A673 (cell line): ENCODE measurements at regions not wholly inside any gene's neighbourhood (a gene's known extent, or its start where the extent isn't known, plus 50 kb on each side); places are given as distances from the start of the nearest gene placed in this dataset.

Experiments
- BruUV-seq: library from RNA; stranded (reverse); fragments of 400-500 nt; replicated peaks from 2 replicates; lab custom pipeline; 2021; lab: Mats Ljungman, UMichigan
- CTCF ChIA-PET: fragments of 300-600 bp; sonication (Branson Sonifier 250); formaldehyde crosslinking; loops from one replicate; lab custom pipeline; 2022; ENCODE audit warnings: antibody characterized with exemption; lab: Charles Lee
- POLR2A ChIA-PET: fragments of 300-600 bp; sonication (Branson Sonifier 250); formaldehyde crosslinking; loops from one replicate; lab custom pipeline; 2022; ENCODE audit warnings: antibody characterized with exemption; ENCODE audit not compliant: low non-redundant PET; lab: Charles Lee
- DNase-seq: peaks from one replicate; pipeline ENCODE4 v3.0.0-alpha.2; 2015; ENCODE audit warnings: low spot score
- H3K27ac ChIP-seq: fragments of 200-600 bp; sonication (generic); 2 replicates; pipeline ENCODE4 v1.5.1; 2016; ENCODE audit warnings: mixed run types, low read depth, mild to moderate bottlenecking, mixed read lengths, antibody characterized with exemption, low read length; ENCODE audit not compliant: poor library complexity, severe bottlenecking
- H3K27me3 ChIP-seq: fragments of 200-600 bp; sonication (generic); replicated peaks from 2 replicates; pipeline ENCODE4 v1.6.1; 2017; ENCODE audit warnings: mixed run types, low read depth, mild to moderate bottlenecking, mixed read lengths, antibody characterized with exemption, low read length; ENCODE audit not compliant: insufficient read depth, poor library complexity
- H3K36me3 ChIP-seq: fragments of 200-600 bp; sonication (generic); 2 replicates; pipeline ENCODE4 v1.6.1; 2016; ENCODE audit warnings: mixed run types, mild to moderate bottlenecking, mixed read lengths, antibody characterized with exemption, low read length; ENCODE audit not compliant: insufficient read depth, poor library complexity, severe bottlenecking
- H3K4me1 ChIP-seq: fragments of 200-600 bp; sonication (generic); 2 replicates; pipeline ENCODE4 v1.6.1; 2017; ENCODE audit warnings: mixed run types, mild to moderate bottlenecking, mixed read lengths, antibody characterized with exemption, low read length; ENCODE audit not compliant: insufficient read depth, poor library complexity, severe bottlenecking
- H3K4me3 ChIP-seq: fragments of 200-600 bp; sonication (generic); 2 replicates; pipeline ENCODE4 v1.5.1; 2016; ENCODE audit warnings: low read depth, mixed run types, mild to moderate bottlenecking, mixed read lengths, low read length; ENCODE audit not compliant: poor library complexity, severe bottlenecking
- H3K9me3 ChIP-seq: fragments of 200-600 bp; sonication (generic); 2 replicates; pipeline ENCODE4 v1.6.1; 2016; ENCODE audit warnings: mixed run types, low read depth, mild to moderate bottlenecking, mixed read lengths, antibody characterized with exemption, low read length; ENCODE audit not compliant: poor library complexity, severe bottlenecking
- CTCF ChIP-seq: fragments of 300-800, 200-600 bp; sonication (generic); conservative IDR thresholded peaks from 2 replicates; pipeline ENCODE4 v1.5.1; 2017; ENCODE audit warnings: low read depth, mild to moderate bottlenecking, antibody characterized with exemption, low read length, moderate library complexity, mixed read lengths
- EZH2 ChIP-seq: fragments of 200-600 bp; sonication (generic); IDR thresholded peaks from 2 replicates; pipeline ENCODE4 v1.6.1; 2017; ENCODE audit warnings: borderline replicate concordance, low read depth, mild to moderate bottlenecking, mixed read lengths, antibody characterized with exemption, low read length; ENCODE audit not compliant: poor library complexity, severe bottlenecking
- intact Hi-C: fragments of 100-400 bp; cut with micrococcal nuclease; formaldehyde crosslinking; loops from one replicate; pipeline ENCODE4 v1.10.0; 2022; ENCODE audit not compliant: unreplicated experiment

GRCh38 chr1:96513136-96513535 is 208.4 kb upstream of the PTBP2 start:
- CTCF ChIA-PET, result no interaction called here

DNA sequence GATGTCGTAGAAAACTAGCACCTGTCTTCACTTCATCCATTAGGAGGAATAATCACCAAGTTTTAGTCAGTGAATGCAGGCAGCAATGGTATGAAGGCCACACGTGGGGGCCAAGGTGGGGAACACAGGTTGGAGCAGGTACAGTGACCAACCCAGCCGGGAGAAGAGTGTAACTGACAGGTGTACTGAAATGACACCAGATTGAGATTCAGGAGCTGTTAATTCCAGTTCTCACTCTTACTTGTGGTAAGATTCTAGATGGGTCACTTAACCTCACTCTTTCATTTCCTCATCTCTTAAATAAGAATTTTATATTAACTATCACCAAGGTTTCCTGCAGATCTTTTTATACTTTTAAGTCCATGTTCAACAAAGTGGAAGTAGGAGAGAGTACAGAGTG is 206.2 kb upstream of the PTBP2 start:
- Histone ChIP-seq H3K36me3 (no peaks in the 10 kb centered on the region), H3K27me3 (no peaks in the 10 kb centered on the region), H3K9me3 (no peaks in the 10 kb centered on the region), H3K4me3 (no peak overlapping the region), H3K4me1 (peaks cover 9% of the 10 kb centered on the region), H3K27ac (no peak overlapping the region)
- intact Hi-C loops, result no loop called here
- no peak for DNase-seq
- ChIA-PET CTCF (no interaction called here), POLR2A (no interaction called here)
- no TSS peak for BruUV-seq
- no peak for TF ChIP-seq EZH2
- no peak for TF ChIP-seq CTCF

More at GRCh38 chr1:96513136-96513535, 208.4 kb upstream of the PTBP2 start:
- DNase-seq, result no peak
- POLR2A ChIA-PET, result no interaction called here
- TF ChIP-seq EZH2 (no peak), CTCF (no peak)
- Histone ChIP-seq H3K4me3 (no peak overlapping the region), H3K9me3 (no peaks in the 10 kb centered on the region), H3K27ac (no peak overlapping the region), H3K27me3 (no peaks in the 10 kb centered on the region), H3K36me3 (no peaks in the 10 kb centered on the region), H3K4me1 (no peaks in the 10 kb centered on the region)
- intact Hi-C loops, result no loop called here
- no TSS peak for BruUV-seq

- no TSS peak for BruUV-seq
- Histone ChIP-seq H3K4me3 (no peak overlapping the region), H3K4me1 (peaks cover 13% of the 10 kb centered on the region), H3K27ac (no peak overlapping the region), H3K27me3 (no peaks in the 10 kb centered on the region), H3K36me3 (no peaks in the 10 kb centered on the region), H3K9me3 (no peaks in the 10 kb centered on the region)
- POLR2A ChIA-PET, result no interaction called here
- intact Hi-C loops, result no loop called here
- CTCF ChIA-PET, result no interaction called here
- no peak for TF ChIP-seq EZH2
- TF ChIP-seq CTCF, result no peak
- no peak for DNase-seq
These were observed 205.7 kb upstream of the PTBP2 start for GRCh38 chr1:96515925-96516324.
